Loucy (cell line): ENCODE measurements at regions not wholly inside any gene's neighbourhood (a gene's known extent, or its start where the extent isn't known, plus 50 kb on each side); places are given as distances from the start of the nearest gene placed in this dataset.

Experiments
- H2AFZ ChIP-seq: fragments of 200-600 bp; sonication (generic); 2 replicates; pipeline ENCODE4 v1.6.0; 2016; ENCODE audit warnings: antibody characterized with exemption, mild to moderate bottlenecking, low read length, moderate library complexity
- H3F3A ChIP-seq: fragments of 200-600 bp; 2 replicates; pipeline ENCODE4 v1.6.0; 2016; ENCODE audit warnings: antibody characterized with exemption, low read depth, mild to moderate bottlenecking
- H3K27me3 ChIP-seq: fragments of 200-600 bp; sonication (generic); 2 replicates; pipeline ENCODE4 v1.6.1; 2014; ENCODE audit warnings: low read length, mild to moderate bottlenecking; ENCODE audit not compliant: insufficient read depth, poor library complexity, severe bottlenecking
- H3K36me3 ChIP-seq: fragments of 200-600 bp; sonication (generic); 2 replicates; pipeline ENCODE4 v1.6.1; 2016; ENCODE audit warnings: low read length; ENCODE audit not compliant: insufficient read depth
- H3K4me1 ChIP-seq: fragments of 200-600 bp; sonication (generic); 2 replicates; pipeline ENCODE4 v1.5.1; 2014; ENCODE audit warnings: low read length, mild to moderate bottlenecking; ENCODE audit not compliant: insufficient read depth, poor library complexity, severe bottlenecking
- H3K4me2 ChIP-seq: fragments of 200-600 bp; sonication (generic); 2 replicates; pipeline ENCODE4 v1.6.0; 2014; ENCODE audit warnings: antibody characterized with exemption, low read length, low read depth, mild to moderate bottlenecking; ENCODE audit not compliant: poor library complexity, severe bottlenecking
- H3K4me3 ChIP-seq: fragments of 200-600 bp; sonication (generic); 2 replicates; pipeline ENCODE4 v1.5.1; 2014; ENCODE audit warnings: low read length, mild to moderate bottlenecking, mixed read lengths; ENCODE audit not compliant: poor library complexity, severe bottlenecking
- H3K79me2 ChIP-seq: fragments of 200-600 bp; sonication (generic); 2 replicates; pipeline ENCODE4 v1.6.1; 2014; ENCODE audit warnings: low read length; ENCODE audit not compliant: insufficient read depth
- H3K9ac ChIP-seq: fragments of 200-600 bp; sonication (generic); 2 replicates; pipeline ENCODE4 v1.6.0; 2014; ENCODE audit warnings: mild to moderate bottlenecking, low read depth, low read length, moderate library complexity; ENCODE audit not compliant: poor library complexity, severe bottlenecking
- H3K9me2 ChIP-seq: fragments of 200-600 bp; sonication (generic); replicated peaks from 2 replicates; pipeline ENCODE4 v1.6.1; 2016; ENCODE audit warnings: low read depth, low read length, mixed read lengths
- H3K9me3 ChIP-seq: fragments of 200-600 bp; sonication (generic); 2 replicates; pipeline ENCODE4 v1.6.1; 2014; ENCODE audit warnings: mild to moderate bottlenecking, antibody characterized with exemption, low read length, low read depth; ENCODE audit not compliant: insufficient read depth
- H4K20me1 ChIP-seq: fragments of 200-600 bp; sonication (generic); 2 replicates; pipeline ENCODE4 v1.6.0; 2014; ENCODE audit warnings: antibody characterized with exemption, low read length, mild to moderate bottlenecking; ENCODE audit not compliant: insufficient read depth, poor library complexity, severe bottlenecking
- EZH2phosphoT487 ChIP-seq: fragments of 200-600 bp; IDR thresholded peaks from 2 replicates; pipeline ENCODE4 v1.6.1; 2018; ENCODE audit warnings: antibody characterized with exemption, mild to moderate bottlenecking, moderate library complexity, borderline replicate concordance
- TF ChIP-seq, protein P1 (sequence below): fragments of 200-600 bp; sonication (generic); conservative IDR thresholded peaks from 2 replicates; pipeline ENCODE4 v1.5.1; 2014; ENCODE audit warnings: mild to moderate bottlenecking, antibody characterized with exemption, low read length

DNA sequence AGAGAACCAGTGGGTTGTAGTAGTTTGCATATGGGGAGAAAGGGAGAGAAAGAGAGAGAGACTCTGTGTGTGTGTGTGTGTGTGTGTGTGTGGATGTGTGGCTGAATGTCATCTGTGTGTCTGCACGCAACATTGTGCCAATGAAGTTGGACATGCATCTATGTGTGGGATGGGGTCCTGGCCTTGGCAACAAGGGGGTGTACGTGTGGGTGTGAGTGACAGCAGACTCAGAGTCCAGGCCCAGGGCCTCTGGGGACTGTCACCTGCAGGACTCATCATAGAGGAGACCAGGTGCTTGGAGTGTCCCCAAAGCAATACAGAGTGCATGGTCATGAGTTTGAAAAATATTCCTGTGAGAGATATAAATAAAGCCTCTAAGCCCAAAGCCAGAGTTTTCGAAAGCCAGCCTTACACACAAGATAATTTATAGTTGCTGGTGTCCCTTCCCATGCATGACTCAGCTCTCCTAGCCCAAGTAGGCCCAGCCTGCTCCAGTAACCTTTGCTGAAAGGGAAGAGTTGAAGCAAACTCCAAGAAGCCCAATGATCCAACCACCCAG lies 59.9 kb downstream of the TNP1 start:
- H3K27me3 ChIP-seq: no peaks in the 10 kb centered on the region
- no peaks in the 10 kb centered on the region for H3K9me3 ChIP-seq
- H4K20me1 ChIP-seq: no peaks in the 10 kb centered on the region
- H3F3A ChIP-seq: no peaks in the 10 kb centered on the region
- TF ChIP-seq EZH2phosphoT487: no peak
- TF ChIP-seq, protein P1, sequence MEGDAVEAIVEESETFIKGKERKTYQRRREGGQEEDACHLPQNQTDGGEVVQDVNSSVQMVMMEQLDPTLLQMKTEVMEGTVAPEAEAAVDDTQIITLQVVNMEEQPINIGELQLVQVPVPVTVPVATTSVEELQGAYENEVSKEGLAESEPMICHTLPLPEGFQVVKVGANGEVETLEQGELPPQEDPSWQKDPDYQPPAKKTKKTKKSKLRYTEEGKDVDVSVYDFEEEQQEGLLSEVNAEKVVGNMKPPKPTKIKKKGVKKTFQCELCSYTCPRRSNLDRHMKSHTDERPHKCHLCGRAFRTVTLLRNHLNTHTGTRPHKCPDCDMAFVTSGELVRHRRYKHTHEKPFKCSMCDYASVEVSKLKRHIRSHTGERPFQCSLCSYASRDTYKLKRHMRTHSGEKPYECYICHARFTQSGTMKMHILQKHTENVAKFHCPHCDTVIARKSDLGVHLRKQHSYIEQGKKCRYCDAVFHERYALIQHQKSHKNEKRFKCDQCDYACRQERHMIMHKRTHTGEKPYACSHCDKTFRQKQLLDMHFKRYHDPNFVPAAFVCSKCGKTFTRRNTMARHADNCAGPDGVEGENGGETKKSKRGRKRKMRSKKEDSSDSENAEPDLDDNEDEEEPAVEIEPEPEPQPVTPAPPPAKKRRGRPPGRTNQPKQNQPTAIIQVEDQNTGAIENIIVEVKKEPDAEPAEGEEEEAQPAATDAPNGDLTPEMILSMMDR: no peak
- H2AFZ ChIP-seq: no peak overlapping the region
- no peak overlapping the region for H3K4me2 ChIP-seq
- H3K9ac ChIP-seq: no peak overlapping the region
- no peaks in the 10 kb centered on the region for H3K4me1 ChIP-seq
- H3K9me2 ChIP-seq: no peaks in the 10 kb centered on the region
- H3K36me3 ChIP-seq: no peaks in the 10 kb centered on the region
- H3K79me2 ChIP-seq: no peaks in the 10 kb centered on the region
- no peak overlapping the region for H3K4me3 ChIP-seq

- H3K4me1 ChIP-seq: no peaks in the 10 kb centered on the region
- H4K20me1 ChIP-seq: no peaks in the 10 kb centered on the region
- no peak overlapping the region for H3K4me2 ChIP-seq
- H3K9me3 ChIP-seq: no peaks in the 10 kb centered on the region
- no peak for TF ChIP-seq EZH2phosphoT487
- H2AFZ ChIP-seq: no peak overlapping the region
- H3K27me3 ChIP-seq: no peaks in the 10 kb centered on the region
- H3K9ac ChIP-seq: no peak overlapping the region
- no peaks in the 10 kb centered on the region for H3K79me2 ChIP-seq
- H3K9me2 ChIP-seq: no peaks in the 10 kb centered on the region
- no peak overlapping the region for H3K4me3 ChIP-seq
- no peaks in the 10 kb centered on the region for H3F3A ChIP-seq
- H3K36me3 ChIP-seq: no peaks in the 10 kb centered on the region
Observed at GRCh38 chr2:216796115-216796840, 63.6 kb downstream of the TNP1 start.

GRCh38 chr2:216793386-216793785 lies 66.5 kb downstream of the TNP1 start:
- Histone ChIP-seq H3K27me3 (no peaks in the 10 kb centered on the region), H3K4me1 (no peaks in the 10 kb centered on the region), H3K79me2 (no peaks in the 10 kb centered on the region), H3K9ac (no peak overlapping the region), H2AFZ (no peak overlapping the region), H3K9me3 (no peaks in the 10 kb centered on the region), H3K4me2 (no peak overlapping the region), H3K36me3 (no peaks in the 10 kb centered on the region), H3F3A (no peaks in the 10 kb centered on the region), H4K20me1 (no peaks in the 10 kb centered on the region), H3K9me2 (no peaks in the 10 kb centered on the region), H3K4me3 (no peak overlapping the region)
- TF ChIP-seq EZH2phosphoT487: no peak
- TF ChIP-seq, protein P1: no peak
